GM18508 (cell line): ENCODE measurements at regions not wholly inside any gene's neighbourhood (a gene's known extent, or its start where the extent isn't known, plus 50 kb on each side); places are given as distances from the start of the nearest gene placed in this dataset.
A peak's percentile ranks its signal among the peaks of the same experiment; 100 is the strongest.

ENCODE experiments used
- ATAC-seq: cut with Tn5 transposase; IDR thresholded peaks from one replicate; pipeline ENCODE4 v1.9.1; 2021; ENCODE audit warnings: moderate number of reproducible peaks; ENCODE audit not compliant: insufficient read depth, unreplicated experiment

GRCh38 chr4:71266090-71266794 lies 72.6 kb upstream of the SLC4A4 start:
- ATAC-seq, result peak; percentile 37

GRCh38 chr4:71267244-71267643 lies 71.6 kb upstream of the SLC4A4 start:
- ATAC-seq, result no peak

DNA sequence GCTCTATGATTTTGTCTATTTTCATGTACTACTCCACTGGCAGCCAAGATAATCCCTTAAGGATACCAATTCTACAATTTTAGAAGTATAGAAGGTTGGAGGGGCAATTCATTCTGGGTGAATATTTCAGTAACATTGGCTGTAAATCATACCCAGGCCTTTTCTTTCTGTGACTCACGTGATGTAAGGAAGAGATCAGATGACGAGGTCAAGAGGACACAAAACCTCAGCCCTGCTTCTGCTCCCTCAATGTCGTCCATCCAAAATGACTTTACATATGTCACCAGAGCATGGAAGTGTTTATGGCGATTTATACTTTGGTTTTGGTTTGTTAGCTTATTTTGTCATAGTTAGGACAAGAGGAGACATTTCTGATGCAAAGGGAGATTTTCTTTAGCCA lies 70.7 kb upstream of the SLC4A4 start:
- no peak for ATAC-seq

DNA sequence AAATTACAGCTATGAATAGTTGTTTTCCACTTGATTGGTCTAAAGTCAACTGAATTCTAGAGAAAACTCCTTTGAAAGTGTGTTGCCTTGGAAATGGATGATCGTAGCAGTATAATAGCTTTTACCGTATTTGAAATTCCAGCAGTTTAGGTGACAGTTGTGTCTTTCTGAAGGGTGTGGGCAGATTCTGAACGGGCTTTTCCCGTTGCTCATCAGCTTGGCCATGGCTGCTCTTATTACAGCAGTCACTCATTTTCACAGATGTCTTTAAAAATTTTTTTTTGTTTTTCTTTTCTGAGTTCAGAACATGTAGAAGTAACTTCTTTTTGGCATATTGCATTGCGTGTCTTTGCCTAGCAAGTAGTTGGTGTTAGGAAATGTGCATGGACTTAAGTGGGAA lies 69.6 kb upstream of the SLC4A4 start:
- ATAC-seq, result no peak

- ATAC-seq, result no peak
These were observed 67.9 kb upstream of the SLC4A4 start for GRCh38 chr4:71270901-71271300.

DNA sequence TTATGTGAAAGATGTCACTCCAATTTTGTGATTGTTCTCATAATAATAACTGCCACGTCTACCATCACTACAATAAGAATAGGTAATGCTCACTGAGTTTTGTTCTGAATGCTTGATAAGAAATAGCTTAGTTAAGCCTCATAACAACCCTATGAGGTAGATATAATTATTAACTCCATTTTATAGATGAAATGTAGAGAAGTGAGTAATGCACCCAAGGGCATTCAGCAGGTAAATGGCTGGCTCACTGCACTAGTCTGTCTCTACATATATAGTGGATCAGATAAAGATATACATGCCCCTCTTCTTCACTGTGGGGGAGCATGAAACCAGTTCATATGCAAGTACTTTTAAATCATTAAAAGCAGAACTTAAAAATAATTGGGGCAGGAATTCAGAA lies 65.8 kb upstream of the SLC4A4 start:
- ATAC-seq, result no peak

GRCh38 chr4:71275004-71275403 lies 63.8 kb upstream of the SLC4A4 start:
- no peak for ATAC-seq

GRCh38 chr4:71275570-71275969 lies 63.2 kb upstream of the SLC4A4 start:
- no peak for ATAC-seq

- ATAC-seq, result no peak
These were observed 61.5 kb upstream of the SLC4A4 start for GRCh38 chr4:71277353-71277752.

GRCh38 chr4:71283642-71284257 lies 55.1 kb upstream of the SLC4A4 start:
- no peak for ATAC-seq

DNA sequence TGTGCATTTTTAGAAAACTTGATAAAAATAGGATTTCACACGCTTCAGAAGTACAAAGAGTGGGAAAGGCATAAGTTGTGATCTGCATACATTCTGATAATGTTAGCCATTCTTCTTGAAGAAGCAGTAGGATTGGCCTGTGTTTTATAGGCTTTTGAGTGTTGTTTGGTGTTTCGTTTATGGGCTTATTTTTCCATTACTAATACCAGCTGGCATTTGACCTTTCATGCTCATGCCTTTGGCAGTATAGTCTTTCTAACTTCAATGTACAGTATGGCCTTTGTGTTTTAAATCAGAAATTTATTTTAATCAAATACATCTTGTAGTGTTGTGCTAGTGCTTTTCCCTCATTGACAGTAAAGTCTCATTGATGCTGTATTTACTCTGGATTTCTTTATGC lies 51.5 kb upstream of the SLC4A4 start:
- ATAC-seq, result no peak

DNA sequence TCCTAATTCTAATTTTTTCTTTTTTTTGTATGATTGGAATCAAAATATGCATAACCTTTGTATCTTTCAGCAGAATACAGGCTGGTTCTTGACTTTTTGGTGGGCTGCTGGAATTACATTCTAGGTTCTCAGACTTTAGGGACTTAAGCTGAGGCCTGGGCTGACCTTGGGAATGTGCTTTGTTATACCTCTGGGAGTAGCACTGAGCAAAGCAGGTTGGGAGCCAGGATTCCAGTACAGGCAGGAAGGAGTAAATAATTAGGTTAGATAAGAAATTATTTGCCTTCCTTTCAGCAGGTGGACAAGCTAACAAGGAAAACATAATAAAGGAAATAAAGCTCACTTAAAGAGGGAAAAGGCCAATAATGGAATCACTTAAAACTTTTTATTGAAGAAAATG lies 49.9 kb upstream of the SLC4A4 start:
- ATAC-seq, result no peak
